Testis (tissue), 2 donors: ENCODE measurements at regions not wholly inside any gene's neighbourhood (a gene's known extent, or its start where the extent isn't known, plus 50 kb on each side); places are given as distances from the start of the nearest gene placed in this dataset.
A peak's percentile ranks its signal among the peaks of the same experiment; 100 is the strongest.

ENCODE experiments used
- DNase-seq: peaks from one replicate; pipeline ENCODE4 v3.0.0-alpha.2; 2019
- H3K27ac ChIP-seq, 2 donors: fragments of 200-600 bp; sonication (generic); one replicate each; pipeline ENCODE4 v1.5.1; 2019
- H3K27me3 ChIP-seq: fragments of 200-600 bp; sonication (generic); one replicate; pipeline ENCODE4 v1.5.1; 2019
- H3K36me3 ChIP-seq: fragments of 200-600 bp; sonication (generic); one replicate; pipeline ENCODE4 v1.5.1; 2017; ENCODE audit warnings: low read depth; ENCODE audit errors: missing control alignments
- H3K4me1 ChIP-seq: fragments of 200-600 bp; sonication (generic); one replicate; pipeline ENCODE4 v1.5.1; 2019
- H3K4me3 ChIP-seq, 2 donors: fragments of 200-600 bp; sonication (generic); one replicate each; pipeline ENCODE4 v1.5.1; 2017 to 2019
- H3K9me3 ChIP-seq: fragments of 200-600 bp; sonication (generic); one replicate; pipeline ENCODE4 v1.5.1; 2017
- CTCF ChIP-seq, 3 experiments: fragments of 450-650 bp in 2 of 3; fragments of 200-600 bp in 1 of 3; sonication (generic) in 1 of 3; IDR thresholded peaks; one replicate each; pipeline ENCODE4 v1.5.1; 2016 to 2019; ENCODE audit warnings: antibody characterized with exemption in 3 of 3, mild to moderate bottlenecking in 2 of 3, moderate library complexity in 1 of 3
- POLR2A ChIP-seq: fragments of 450-650 bp; IDR thresholded peaks from one replicate; pipeline ENCODE4 v1.6.1; 2017; ENCODE audit warnings: antibody characterized with exemption, mild to moderate bottlenecking, moderate library complexity
- WGBS, 2 donors: methylation state at CpG; one replicate each; pipeline ENCODE4 v1.1.5; 2018; 5-methylcytosine and 5-hydroxymethylcytosine counted together
- intact Hi-C: fragments of 100-400 bp; cut with DNase I; formaldehyde crosslinking; loops from one replicate; pipeline ENCODE4 v1.15.1; 2023; ENCODE audit warnings: low total_unique reads

GRCh38 chr15:62775932-62776331 lies 266.6 kb upstream of the TPM1 start:
- Histone ChIP-seq H3K27ac (no peak overlapping the region), H3K27me3 (no peaks in the 10 kb centered on the region), H3K4me1 (no peaks in the 10 kb centered on the region), H3K9me3 (no peaks in the 10 kb centered on the region), H3K36me3 (no peaks in the 10 kb centered on the region), H3K4me3 (no peak overlapping the region)
- intact Hi-C loops = no loop called here
- TF ChIP-seq POLR2A (no peak), CTCF (IDR thresholded peaks at IDR 0.05) (no peak)
- no peak for DNase-seq
- 78 to 92% methylated on average over 1 of the region's 1 CpG for WGBS, 2 donors

DNA sequence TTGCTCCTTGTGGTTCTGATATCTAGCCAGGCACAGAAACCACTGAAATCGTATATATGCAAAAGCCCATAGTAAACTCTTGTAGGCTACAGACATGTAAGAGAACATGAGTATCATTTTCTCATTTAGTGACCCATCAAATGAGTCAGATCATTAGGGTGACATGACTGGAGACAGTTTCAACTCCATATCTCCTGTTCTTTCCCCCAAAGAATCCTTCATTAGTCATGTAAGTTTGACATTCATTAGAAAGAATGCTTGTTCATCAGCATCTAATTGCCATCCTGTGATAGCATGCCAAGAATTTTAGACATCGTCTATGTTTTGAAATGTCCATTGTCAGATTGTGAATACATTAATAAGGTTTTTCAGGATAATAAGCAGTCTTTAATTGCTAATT lies 264.9 kb upstream of the TPM1 start:
- TF ChIP-seq POLR2A (no peak), CTCF (IDR thresholded peaks at IDR 0.05) (no peak)
- DNase-seq = no peak
- intact Hi-C loops = no loop called here

DNA sequence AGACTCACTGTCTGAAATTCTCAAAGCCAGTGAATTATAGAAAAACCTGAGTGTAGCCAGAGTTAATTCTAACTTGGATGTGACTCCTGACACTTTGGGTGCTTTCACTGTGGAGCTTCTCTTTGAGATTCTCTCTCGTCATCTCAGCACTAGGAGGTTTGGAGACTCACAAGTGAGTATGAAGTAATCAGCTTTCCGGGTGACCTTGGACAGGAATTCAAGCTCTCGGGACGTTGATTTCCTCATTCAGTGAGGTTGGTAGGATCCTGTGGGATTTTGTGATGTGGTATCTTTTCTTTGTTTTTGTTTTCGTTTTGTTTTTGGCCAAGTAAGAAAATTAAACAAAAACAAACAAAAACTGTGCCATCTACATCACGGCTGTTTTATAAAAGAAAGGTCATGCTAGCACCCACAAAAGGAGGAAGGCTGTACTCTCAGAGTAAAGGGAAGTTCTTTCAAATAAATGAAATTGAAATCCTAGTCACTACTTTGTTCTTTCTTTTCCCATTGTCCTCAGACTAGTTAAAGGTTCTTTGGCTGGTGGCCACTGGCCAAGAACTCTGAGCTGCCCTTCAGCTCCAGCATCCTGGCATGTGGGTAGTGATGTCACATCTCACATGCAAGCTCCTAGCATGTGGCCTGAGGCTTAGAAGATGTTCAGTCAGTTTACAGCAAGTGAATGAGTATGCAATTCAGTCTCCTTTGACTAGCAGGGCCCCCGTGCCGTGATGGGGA lies 263.3 kb upstream of the TPM1 start:
- peak; percentile 60 for DNase-seq
- Histone ChIP-seq H3K4me3 (no peak overlapping the region), H3K4me1 (peaks cover 4% of the 10 kb centered on the region), H3K27me3 (no peaks in the 10 kb centered on the region), H3K36me3 (no peaks in the 10 kb centered on the region), H3K9me3 (no peaks in the 10 kb centered on the region), H3K27ac (peak overlapping the region in 1 of 2 donors; percentile 8)
- intact Hi-C loops = no loop called here
- WGBS, 2 donors = 41 to 49% methylated on average over 8 of the region's 8 CpGs
- no peak for TF ChIP-seq POLR2A
- TF ChIP-seq CTCF (IDR thresholded peaks at IDR 0.05) = no peak

More for the DNA sequence above, 264.9 kb upstream of the TPM1 start:
- 71 to 79% methylated on average over 2 of the region's 2 CpGs for WGBS, 2 donors
- H3K27ac ChIP-seq = no peak overlapping the region
- H3K9me3 ChIP-seq = no peaks in the 10 kb centered on the region
- no peaks in the 10 kb centered on the region for H3K27me3 ChIP-seq
- peaks cover 4% of the 10 kb centered on the region for H3K4me1 ChIP-seq
- no peak overlapping the region for H3K4me3 ChIP-seq
- H3K36me3 ChIP-seq = no peaks in the 10 kb centered on the region

DNA sequence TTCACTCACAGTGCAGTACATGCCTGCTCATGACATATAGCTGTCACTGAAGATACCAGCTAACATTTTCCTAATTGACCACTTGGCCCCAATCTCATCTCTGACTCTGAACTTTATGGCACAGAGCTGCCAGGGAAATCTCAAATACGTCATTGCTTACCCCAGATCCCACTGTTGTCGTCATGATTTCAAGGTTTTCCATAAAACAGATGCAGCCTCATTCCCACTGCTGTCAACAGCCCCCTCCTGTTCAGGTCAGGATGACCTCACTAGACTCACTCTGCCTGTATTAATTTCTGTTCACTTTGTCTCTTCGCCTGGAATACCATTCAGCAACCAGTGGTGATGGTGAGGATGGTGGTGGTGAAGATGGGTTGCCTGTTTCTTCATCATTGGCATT lies 262.6 kb upstream of the TPM1 start:
- H3K27me3 ChIP-seq = no peaks in the 10 kb centered on the region
- no peak for TF ChIP-seq CTCF (IDR thresholded peaks at IDR 0.05)
- no peak for TF ChIP-seq POLR2A
- no peak overlapping the region for H3K4me3 ChIP-seq
- intact Hi-C loops = loop anchor here (10.0 kb wide), 2 partner anchors 265 to 315 kb away; partner anchors contain the start of gene TPM1
- 70 to 85% methylated on average over 3 of the region's 3 CpGs for WGBS, 2 donors
- no peak for DNase-seq
- H3K36me3 ChIP-seq = no peaks in the 10 kb centered on the region
- no peaks in the 10 kb centered on the region for H3K9me3 ChIP-seq
- H3K27ac ChIP-seq = peak overlapping the region in 1 of 2 donors; percentile 8
- peaks cover 4% of the 10 kb centered on the region for H3K4me1 ChIP-seq

GRCh38 chr15:62781081-62781497 lies 261.5 kb upstream of the TPM1 start:
- DNase-seq = no peak
- intact Hi-C loops = loop anchor here (10.0 kb wide), 2 partner anchors 264 to 314 kb away; partner anchors contain the start of gene TPM1
- H3K4me3 ChIP-seq = no peak overlapping the region
- H3K27me3 ChIP-seq = no peaks in the 10 kb centered on the region
- no peaks in the 10 kb centered on the region for H3K9me3 ChIP-seq
- H3K27ac ChIP-seq = no peak overlapping the region
- H3K4me1 ChIP-seq = peaks cover 4% of the 10 kb centered on the region
- 50 to 74% methylated on average over 4 to 5 of the region's 5 CpGs for WGBS, 2 donors
- no peaks in the 10 kb centered on the region for H3K36me3 ChIP-seq
- no peak for TF ChIP-seq POLR2A
- no peak for TF ChIP-seq CTCF (IDR thresholded peaks at IDR 0.05)
